T1000 (cell line): ENCODE measurements at regions not wholly inside any gene's neighbourhood (a gene's known extent, or its start where the extent isn't known, plus 50 kb on each side); places are given as distances from the start of the nearest gene placed in this dataset.
"Not testable (repeated sequence)": the region's sequence is repeated elsewhere in the genome, so short reads cannot be mapped to it uniquely, and the experiment has no call there.

Experiments used
- DNase-seq: peaks from one replicate; lab custom pipeline; 2025; ENCODE audit warnings: mixed read lengths; lab: John Stamatoyannopoulos, UW

- not testable (repeated sequence) for DNase-seq
These were observed 1348.5 kb upstream of the CDH18 start for GRCh38 chr5:21336478-21336877.

- DNase-seq: not testable (repeated sequence)
These were observed 1327.4 kb upstream of the CDH18 start for GRCh38 chr5:21315376-21315775.

GRCh38 chr5:21301205-21301604, 1313.2 kb upstream of the CDH18 start:
- DNase-seq: not testable (repeated sequence)

- DNase-seq: not testable (repeated sequence)
These were observed 1286.4 kb upstream of the CDH18 start for GRCh38 chr5:21274361-21274760.

GRCh38 chr5:21263361-21263760, 1275.4 kb upstream of the CDH18 start:
- DNase-seq: no peak

GRCh38 chr5:21254161-21254560, 1266.2 kb upstream of the CDH18 start:
- no peak for DNase-seq

GRCh38 chr5:21244982-21245381, 1257.0 kb upstream of the CDH18 start:
- no peak for DNase-seq

GRCh38 chr5:21238786-21239185, 1250.8 kb upstream of the CDH18 start:
- DNase-seq: no peak

GRCh38 chr5:21237461-21237860, 1249.5 kb upstream of the CDH18 start:
- no peak for DNase-seq

- DNase-seq: no peak
These were observed 1249.0 kb upstream of the CDH18 start for GRCh38 chr5:21236971-21237427.

- no peak for DNase-seq
These were observed 1248.1 kb upstream of the CDH18 start for GRCh38 chr5:21236104-21236503.

GRCh38 chr5:21225223-21226064, 1237.4 kb upstream of the CDH18 start:
- DNase-seq: no peak

- DNase-seq: no peak
These were observed 1233.6 kb upstream of the CDH18 start for GRCh38 chr5:21221616-21222015.

GRCh38 chr5:21219966-21220365, 1232.0 kb upstream of the CDH18 start:
- DNase-seq: no peak

- no peak for DNase-seq
These were observed 1231.3 kb upstream of the CDH18 start for GRCh38 chr5:21219251-21219650.

GRCh38 chr5:21212026-21212425, 1224.0 kb upstream of the CDH18 start:
- no peak for DNase-seq

- no peak for DNase-seq
These were observed 1221.4 kb upstream of the CDH18 start for GRCh38 chr5:21209409-21209808.

GRCh38 chr5:21199087-21199486, 1211.1 kb upstream of the CDH18 start:
- DNase-seq: no peak

- no peak for DNase-seq
These were observed 1207.1 kb upstream of the CDH18 start for GRCh38 chr5:21195145-21195544.

- no peak for DNase-seq
These were observed 1197.5 kb upstream of the CDH18 start for GRCh38 chr5:21185536-21185935.

- DNase-seq: no peak
These were observed 1196.6 kb upstream of the CDH18 start for GRCh38 chr5:21184581-21184980.

- DNase-seq: no peak
These were observed 1193.7 kb upstream of the CDH18 start for GRCh38 chr5:21181609-21182125.

- no peak for DNase-seq
These were observed 1185.5 kb upstream of the CDH18 start for GRCh38 chr5:21173526-21173925.

GRCh38 chr5:21173036-21173435, 1185.0 kb upstream of the CDH18 start:
- DNase-seq: no peak
